AG09319 (cell line): ENCODE measurements at regions not wholly inside any gene's neighbourhood (a gene's known extent, or its start where the extent isn't known, plus 50 kb on each side); places are given as distances from the start of the nearest gene placed in this dataset.

ENCODE experiments used
- DNase-seq: peaks from one replicate; pipeline ENCODE4 v3.0.0-alpha.2; 2010; ENCODE audit warnings: low read depth; ENCODE audit errors: extremely low read depth
- TF ChIP-seq, protein P1 (sequence below): IDR thresholded peaks from 2 replicates; pipeline ENCODE4 v1.5.1; 2011; ENCODE audit warnings: low read depth, mild to moderate bottlenecking, inconsistent platforms, low read length, moderate library complexity

DNA sequence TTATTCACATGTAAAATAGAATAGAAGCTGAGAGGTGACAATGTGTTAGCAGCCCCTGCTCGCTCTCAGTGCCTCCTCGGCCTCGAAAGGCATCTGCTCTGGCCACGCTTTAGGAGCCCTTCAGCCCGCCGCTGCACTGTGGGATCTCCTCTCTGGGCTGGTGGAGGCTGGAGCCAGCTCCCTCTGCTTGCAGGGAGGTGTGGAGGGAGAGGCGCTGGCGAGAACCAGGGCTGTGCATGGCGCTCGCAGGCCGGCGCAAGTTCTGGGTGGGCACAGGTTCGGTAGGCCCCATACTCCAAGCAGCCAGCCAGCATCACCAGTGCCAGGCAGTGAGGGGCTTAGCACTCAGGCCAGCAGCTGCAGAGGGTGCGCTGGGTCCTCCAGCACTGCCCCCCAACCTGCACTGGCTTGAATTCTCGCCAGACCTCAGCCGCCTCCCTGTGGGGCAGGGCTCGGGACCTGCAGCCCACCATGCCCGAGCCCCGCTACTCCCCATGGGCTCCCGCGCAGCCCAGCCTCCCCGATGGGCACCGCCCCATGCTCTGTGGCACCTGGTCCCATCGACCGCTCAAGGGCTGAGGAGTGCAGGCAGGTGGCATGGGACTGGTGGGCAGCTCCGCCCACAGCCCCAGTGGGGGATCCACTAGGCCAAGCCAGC, 1346.7 kb upstream of the IGFBP7 start:
- TF ChIP-seq, protein P1, sequence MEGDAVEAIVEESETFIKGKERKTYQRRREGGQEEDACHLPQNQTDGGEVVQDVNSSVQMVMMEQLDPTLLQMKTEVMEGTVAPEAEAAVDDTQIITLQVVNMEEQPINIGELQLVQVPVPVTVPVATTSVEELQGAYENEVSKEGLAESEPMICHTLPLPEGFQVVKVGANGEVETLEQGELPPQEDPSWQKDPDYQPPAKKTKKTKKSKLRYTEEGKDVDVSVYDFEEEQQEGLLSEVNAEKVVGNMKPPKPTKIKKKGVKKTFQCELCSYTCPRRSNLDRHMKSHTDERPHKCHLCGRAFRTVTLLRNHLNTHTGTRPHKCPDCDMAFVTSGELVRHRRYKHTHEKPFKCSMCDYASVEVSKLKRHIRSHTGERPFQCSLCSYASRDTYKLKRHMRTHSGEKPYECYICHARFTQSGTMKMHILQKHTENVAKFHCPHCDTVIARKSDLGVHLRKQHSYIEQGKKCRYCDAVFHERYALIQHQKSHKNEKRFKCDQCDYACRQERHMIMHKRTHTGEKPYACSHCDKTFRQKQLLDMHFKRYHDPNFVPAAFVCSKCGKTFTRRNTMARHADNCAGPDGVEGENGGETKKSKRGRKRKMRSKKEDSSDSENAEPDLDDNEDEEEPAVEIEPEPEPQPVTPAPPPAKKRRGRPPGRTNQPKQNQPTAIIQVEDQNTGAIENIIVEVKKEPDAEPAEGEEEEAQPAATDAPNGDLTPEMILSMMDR, result no peak
- DNase-seq, result no peak

DNA sequence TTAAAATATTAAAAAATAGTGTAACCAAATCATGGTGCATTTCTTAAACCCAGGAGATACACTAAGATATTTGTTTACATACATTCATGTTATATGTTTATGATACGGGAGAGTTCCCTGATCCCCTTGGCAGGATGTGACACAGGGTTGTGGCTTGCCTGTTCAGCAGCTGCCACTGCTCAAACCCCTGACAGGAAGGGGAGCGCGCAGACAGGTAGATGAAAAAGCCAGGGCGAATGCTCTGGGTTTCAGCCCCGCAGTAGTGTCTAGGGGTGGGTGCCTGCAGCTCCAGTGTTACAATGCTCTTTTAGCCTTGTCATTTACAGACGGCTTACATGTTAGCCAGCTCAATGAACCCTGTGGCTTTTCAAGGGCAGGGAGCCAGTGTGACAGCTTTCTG, 1343.8 kb upstream of the IGFBP7 start:
- TF ChIP-seq, protein P1, result no peak
- DNase-seq, result no peak

DNA sequence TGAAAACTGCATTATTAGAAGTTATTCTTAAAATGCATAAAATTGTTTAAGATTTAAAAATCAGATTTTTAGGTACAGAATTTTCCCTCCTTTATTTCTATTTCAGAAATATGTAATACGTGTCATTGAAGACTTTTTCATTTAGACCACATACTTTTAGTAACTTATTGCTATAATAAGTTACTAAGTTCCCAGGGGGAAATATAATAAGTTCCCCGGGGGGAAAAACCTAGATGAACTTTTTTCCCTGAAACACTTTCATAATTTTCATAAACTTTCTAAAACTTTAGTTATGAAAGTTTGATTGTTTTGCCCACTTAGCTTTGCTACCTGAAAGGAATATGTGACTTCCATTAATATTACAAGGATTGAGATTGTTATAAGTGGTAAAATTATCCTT, 1341.5 kb upstream of the IGFBP7 start:
- TF ChIP-seq, protein P1, result no peak
- no peak for DNase-seq

DNA sequence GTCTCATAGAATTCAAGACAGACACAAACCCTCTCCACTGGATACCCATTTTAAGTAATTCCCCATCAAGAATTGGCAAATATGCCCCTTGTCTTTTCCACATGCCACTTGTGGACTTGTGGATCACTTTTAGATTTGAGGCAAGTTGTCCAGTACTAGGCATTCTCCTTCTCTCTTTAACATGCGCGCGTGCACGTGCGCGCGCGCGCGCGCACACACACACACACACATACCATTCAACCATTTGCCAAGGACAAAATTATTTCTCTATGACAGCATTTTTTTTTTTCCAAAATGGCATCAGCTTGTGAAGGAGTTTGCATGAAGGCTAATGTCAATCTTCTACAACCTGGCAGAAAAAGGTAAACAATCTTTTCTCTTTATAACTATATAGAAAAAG, 1325.7 kb upstream of the IGFBP7 start:
- DNase-seq, result no peak
- TF ChIP-seq, protein P1, result no peak

DNA sequence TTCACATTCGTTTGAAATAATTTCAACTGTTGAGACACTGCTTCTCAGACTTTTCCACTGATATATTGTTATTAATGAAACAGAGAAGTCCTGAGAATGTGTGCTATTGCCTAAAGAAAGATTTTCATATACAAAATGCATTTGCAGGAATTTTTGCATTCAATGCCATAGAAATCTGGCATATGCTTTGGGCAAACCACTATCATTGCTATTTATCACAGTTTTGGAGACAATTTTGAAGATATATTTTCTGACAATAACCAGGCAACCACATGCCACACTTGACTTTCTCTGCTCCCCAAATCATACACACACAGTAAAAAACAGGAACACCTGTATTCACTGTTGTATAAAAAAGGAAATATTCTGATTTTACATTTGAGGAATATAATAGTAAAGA, 1303.7 kb upstream of the IGFBP7 start:
- TF ChIP-seq, protein P1, result no peak
- no peak for DNase-seq

DNA sequence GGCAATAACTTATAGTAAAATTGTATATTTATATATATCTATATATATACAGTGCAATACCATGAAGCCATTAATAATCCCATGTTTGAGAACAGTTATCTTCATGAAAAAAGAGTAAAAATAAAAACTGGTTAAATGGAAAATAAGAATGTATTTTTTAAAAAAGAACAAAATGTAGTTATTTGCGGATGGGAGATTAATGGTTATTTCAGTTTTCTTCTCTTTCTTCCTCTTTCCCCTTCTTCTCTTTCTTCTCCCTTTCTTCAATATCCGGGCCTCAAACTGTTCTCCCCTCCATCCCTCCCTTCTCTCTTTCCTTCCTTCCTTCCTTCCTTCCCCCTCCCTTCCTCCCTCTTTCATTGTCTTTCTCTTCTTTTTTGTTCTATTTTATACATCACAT, 1301.7 kb upstream of the IGFBP7 start:
- DNase-seq, result no peak
- TF ChIP-seq, protein P1, result no peak

DNA sequence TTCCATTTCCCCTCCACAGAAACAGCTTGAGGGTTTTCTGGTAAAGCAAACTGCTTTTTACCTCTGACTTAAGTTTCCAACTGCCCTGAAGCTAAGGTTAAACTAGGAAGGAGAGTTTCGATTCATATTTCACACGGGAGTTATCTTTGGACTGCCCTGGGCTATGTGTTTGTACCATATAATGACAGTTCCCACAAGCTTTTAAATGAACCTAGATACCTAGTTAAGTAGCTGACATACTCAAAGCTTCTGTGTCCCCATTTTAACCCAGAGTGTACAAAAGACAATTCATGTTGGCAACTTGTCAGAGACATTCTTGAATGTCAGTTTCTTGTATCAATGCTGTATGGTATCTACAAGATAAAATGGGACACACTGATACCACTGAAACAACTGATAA, 1296.6 kb upstream of the IGFBP7 start:
- DNase-seq, result no peak
- TF ChIP-seq, protein P1, result no peak
